C4-2B (cell line): ENCODE measurements at regions not wholly inside any gene's neighbourhood (a gene's known extent, or its start where the extent isn't known, plus 50 kb on each side); places are given as distances from the start of the nearest gene placed in this dataset.
"Not testable (repeated sequence)": the region's sequence is repeated elsewhere in the genome, so short reads cannot be mapped to it uniquely, and the experiment has no call there.

Source experiments
- CTCF ChIP-seq: fragments of 450-650 bp; conservative IDR thresholded peaks from 2 replicates; pipeline ENCODE4 v1.5.1; 2017; ENCODE audit warnings: mild to moderate bottlenecking
- ZFX ChIP-seq: fragments of 450-650 bp; IDR thresholded peaks from 2 replicates; pipeline ENCODE4 v1.6.1; 2017

- TF ChIP-seq CTCF, ZFX: not testable (repeated sequence)
Measured at GRCh38 chr5:145446875-145447274, 388.3 kb downstream of the PRELID2 start.
